HEK293T (cell line): ENCODE measurements at regions not wholly inside any gene's neighbourhood (a gene's known extent, or its start where the extent isn't known, plus 50 kb on each side); places are given as distances from the start of the nearest gene placed in this dataset.

Experiments used
- ARNT ChIP-seq: fragments of 450-650 bp; IDR thresholded peaks from 2 replicates; pipeline ENCODE4 v1.6.1; 2017; ENCODE audit warnings: mild to moderate bottlenecking
- BHLHE40 ChIP-seq: fragments of 450-650 bp; IDR thresholded peaks from 2 replicates; pipeline ENCODE4 v1.6.1; 2016; ENCODE audit warnings: mild to moderate bottlenecking, moderate library complexity, borderline replicate concordance
- CTBP1 ChIP-seq: fragments of 450-650 bp; IDR thresholded peaks from 2 replicates; pipeline ENCODE4 v1.6.1; 2016; ENCODE audit warnings: borderline replicate concordance
- ELF4 ChIP-seq: fragments of 450-650 bp; IDR thresholded peaks from 2 replicates; pipeline ENCODE4 v1.6.1; 2017; ENCODE audit warnings: antibody characterized with exemption
- FOXK2 ChIP-seq: fragments of 450-650 bp; IDR thresholded peaks from 2 replicates; pipeline ENCODE4 v1.6.1; 2016; ENCODE audit warnings: mild to moderate bottlenecking
- LEF1 ChIP-seq: fragments of 450-650 bp; IDR thresholded peaks from 2 replicates; pipeline ENCODE4 v1.6.1; 2017; ENCODE audit warnings: mild to moderate bottlenecking, borderline replicate concordance
- PKNOX1 ChIP-seq: fragments of 450-650 bp; IDR thresholded peaks from 2 replicates; pipeline ENCODE4 v1.6.1; 2016
- SP1 ChIP-seq: fragments of 450-650 bp; IDR thresholded peaks from 2 replicates; pipeline ENCODE4 v1.6.1; 2017
- SUZ12 ChIP-seq: fragments of 450-650 bp; IDR thresholded peaks from 2 replicates; pipeline ENCODE4 v1.6.1; 2016; ENCODE audit warnings: mild to moderate bottlenecking
- TARDBP ChIP-seq: fragments of 450-650 bp; IDR thresholded peaks from 2 replicates; pipeline ENCODE4 v1.6.1; 2016
- ZNF384 ChIP-seq: fragments of 450-650 bp; IDR thresholded peaks from 2 replicates; pipeline ENCODE4 v1.6.1; 2016

GRCh38 chr13:31978021-31978420 is 53.6 kb upstream of the FRY start:
- TF ChIP-seq ARNT, result no peak
- TF ChIP-seq SP1, result no peak
- TF ChIP-seq LEF1, result no peak
- no peak for TF ChIP-seq BHLHE40
- TF ChIP-seq ELF4, result no peak
- TF ChIP-seq TARDBP, result no peak
- no peak for TF ChIP-seq SUZ12
- no peak for TF ChIP-seq CTBP1
- TF ChIP-seq FOXK2, result no peak
- TF ChIP-seq ZNF384, result no peak
- no peak for TF ChIP-seq PKNOX1
